GM12878 (cell line): ENCODE measurements at regions not wholly inside any gene's neighbourhood (a gene's known extent, or its start where the extent isn't known, plus 50 kb on each side); places are given as distances from the start of the nearest gene placed in this dataset.

Experiments
- ATAC-seq: fragments of 200-7000 bp; cut with Tn5 transposase; 3 replicates; pipeline ENCODE4 v1.9.1; 2020; ENCODE audit warnings: mild to moderate bottlenecking, moderate library complexity
- BruUV-seq: library from RNA; stranded (reverse); fragments of 400-500 nt; replicated peaks from 2 replicates; lab custom pipeline; 2021; lab: Mats Ljungman, UMichigan
- CTCF ChIA-PET: fragments of 300-600 bp; sonication (Branson Sonifier 250); formaldehyde crosslinking; extraction: SDS; loops from one replicate; lab custom pipeline; 2021; ENCODE audit warnings: inconsistent platforms; lab: Yijun Ruan, JAX
- POLR2A ChIA-PET: fragments of 350-600 bp; formaldehyde crosslinking; extraction: SDS; loops from one replicate; lab custom pipeline; 2021; ENCODE audit warnings: inconsistent platforms; lab: Charles Lee
- RAD21 ChIA-PET: fragments of 300-600 bp; sonication (Branson Sonifier 250); formaldehyde crosslinking; loops from one replicate; lab custom pipeline; 2023; ENCODE audit warnings: antibody characterized with exemption; ENCODE audit not compliant: unreplicated experiment; lab: Charles Lee
- SMC1A ChIA-PET: fragments of 300-600 bp; sonication (Branson Sonifier 250); formaldehyde crosslinking; loops from one replicate; lab custom pipeline; 2023; ENCODE audit not compliant: unreplicated experiment, uncharacterized antibody; lab: Charles Lee
- DNase-seq: peaks from one replicate; pipeline ENCODE4 v3.0.0-alpha.2; 2011; ENCODE audit warnings: low read depth, low spot score
- FAIRE-seq: peaks from 3 replicates; lab custom pipeline; 2011; peaks lifted over from hg19 to GRCh38; lab: Jason Lieb, UNC
- H2AFZ ChIP-seq: 2 replicates; pipeline ENCODE4 v1.6.0; 2011; ENCODE audit warnings: low read depth, low read length, control low read depth; ENCODE audit not compliant: control insufficient read depth
- H3K27ac ChIP-seq: 2 replicates; pipeline ENCODE4 v1.5.1; 2011; ENCODE audit warnings: control low read depth; ENCODE audit not compliant: control insufficient read depth, insufficient read depth
- H3K27me3 ChIP-seq, 2 experiments: replicated peaks in 1 of 2; 2 replicates each; pipeline versions ENCODE4 v1.6.0 to v1.6.1; 2011; ENCODE audit warnings: low read length in 1 of 2; ENCODE audit not compliant: control insufficient read depth in 2 of 2, insufficient read depth in 2 of 2
- H3K36me3 ChIP-seq, 2 experiments: 2 replicates each; pipeline ENCODE4 v1.5.1; 2011; ENCODE audit warnings: low read length in 1 of 2; ENCODE audit not compliant: control insufficient read depth in 2 of 2, insufficient read depth in 2 of 2
- H3K4me1 ChIP-seq: 2 replicates; pipeline ENCODE4 v1.6.1; 2011; ENCODE audit warnings: mild to moderate bottlenecking, low read length, moderate library complexity, mixed read lengths; ENCODE audit not compliant: control insufficient read depth, insufficient read depth
- H3K4me2 ChIP-seq: 2 replicates; pipeline ENCODE4 v1.6.0; 2011; ENCODE audit warnings: control low read depth; ENCODE audit not compliant: control insufficient read depth, insufficient read depth
- H3K4me3 ChIP-seq: fragments of 200-600 bp; sonication (generic); 2 replicates; pipeline ENCODE4 v1.5.1; 2016
- H3K79me2 ChIP-seq: 2 replicates; pipeline ENCODE4 v1.6.0; 2011; ENCODE audit warnings: low read length; ENCODE audit not compliant: control insufficient read depth, insufficient read depth
- H3K9ac ChIP-seq: 2 replicates; pipeline ENCODE4 v1.8.0; 2011; ENCODE audit warnings: low read length, control low read depth, mixed read lengths; ENCODE audit not compliant: control insufficient read depth, insufficient read depth
- H3K9me3 ChIP-seq: replicated peaks from 3 replicates; pipeline ENCODE4 v1.5.1; 2011; ENCODE audit warnings: mild to moderate bottlenecking, low read length; ENCODE audit not compliant: control insufficient read depth, insufficient read depth
- H4K20me1 ChIP-seq: 2 replicates; pipeline ENCODE4 v1.6.0; 2011; ENCODE audit not compliant: control insufficient read depth, insufficient read depth
- BRCA1 ChIP-seq: IDR thresholded peaks from 2 replicates; pipeline ENCODE4 v1.6.1; 2011; ENCODE audit warnings: low read depth, low read length, improper control_type of control experiment
- EGR1 ChIP-seq, 2 experiments: IDR thresholded peaks; 1 replicate in 1 of 2; 2 replicates in 1 of 2; pipeline ENCODE4 v1.6.1; 2011 to 2012; ENCODE audit warnings: low read depth in 2 of 2, low read length in 2 of 2, borderline replicate concordance in 1 of 2, mild to moderate bottlenecking in 1 of 2, moderate library complexity in 1 of 2
- HDAC6 ChIP-seq: fragments of 200-600 bp; sonication (generic); IDR thresholded peaks from one replicate; pipeline ENCODE4 v1.8.0; 2017; ENCODE audit warnings: antibody characterized with exemption; ENCODE audit not compliant: unreplicated experiment
- IKZF1 ChIP-seq: fragments of 450-650 bp; conservative IDR thresholded peaks from 2 replicates; pipeline ENCODE4 v1.6.1; 2017; ENCODE audit warnings: antibody characterized with exemption, mild to moderate bottlenecking
- IKZF2 ChIP-seq, 2 experiments: fragments of 450-650 bp; IDR thresholded peaks; 2 replicates each; pipeline ENCODE4 v1.6.1; 2017; ENCODE audit warnings: mild to moderate bottlenecking in 2 of 2, moderate library complexity in 2 of 2
- NR2C2 ChIP-seq: IDR thresholded peaks from 2 replicates; pipeline ENCODE4 v1.6.1; 2011; ENCODE audit warnings: borderline replicate concordance, low read depth; ENCODE audit not compliant: control insufficient read depth, insufficient read length
- NR2F1 ChIP-seq: fragments of 450-650 bp; conservative IDR thresholded peaks from 2 replicates; pipeline ENCODE4 v1.6.1; 2017; ENCODE audit warnings: mild to moderate bottlenecking
- SPI1 ChIP-seq: IDR thresholded peaks from 2 replicates; pipeline ENCODE4 v1.6.1; 2011; ENCODE audit warnings: low read depth, mild to moderate bottlenecking, low read length, moderate library complexity, borderline replicate concordance; ENCODE audit not compliant: insufficient read depth
- SUZ12 ChIP-seq: fragments of 200-600 bp; sonication (generic); IDR thresholded peaks from one replicate; pipeline ENCODE4 v1.6.1; 2018; ENCODE audit warnings: antibody characterized with exemption, mild to moderate bottlenecking; ENCODE audit not compliant: unreplicated experiment
- ZNF24 ChIP-seq: fragments of 450-650 bp; IDR thresholded peaks from 2 replicates; pipeline ENCODE4 v1.6.1; 2017; ENCODE audit warnings: antibody characterized with exemption, mild to moderate bottlenecking
- ZZZ3 ChIP-seq: IDR thresholded peaks from 2 replicates; pipeline ENCODE4 v1.6.1; 2011; ENCODE audit warnings: low read depth; ENCODE audit not compliant: control insufficient read depth, insufficient read length
- WGBS: methylation state at CpG from one replicate; pipeline ENCODE4 v1.1.6; 2016; ENCODE audit warnings: low lambda C conversion rate; ENCODE audit not compliant: insufficient replicate concordance, insufficient coverage; ENCODE audit errors: missing lambda C conversion rate; 5-methylcytosine and 5-hydroxymethylcytosine counted together
- in situ Hi-C: fragments of 300-500 bp; cut with MboI; formaldehyde crosslinking; loops from 9 replicates; pipeline ENCODE4 v1.14.3; 2018; ENCODE audit warnings: mixed read lengths
- intact Hi-C: fragments of 100-400 bp; cut with micrococcal nuclease; formaldehyde crosslinking; loops from one replicate; pipeline ENCODE4 v1.14.2; 2022; ENCODE audit not compliant: unreplicated experiment
- TF ChIP-seq, protein P1 (sequence below): IDR thresholded peaks from 2 replicates; pipeline ENCODE4 v1.6.1; 2012; ENCODE audit warnings: low read depth, low read length, improper control_type of control experiment
- TF ChIP-seq, protein P2 (sequence below): fragments of 450-650 bp; IDR thresholded peaks from 2 replicates; pipeline ENCODE4 v1.6.1; 2016; ENCODE audit warnings: mild to moderate bottlenecking

DNA sequence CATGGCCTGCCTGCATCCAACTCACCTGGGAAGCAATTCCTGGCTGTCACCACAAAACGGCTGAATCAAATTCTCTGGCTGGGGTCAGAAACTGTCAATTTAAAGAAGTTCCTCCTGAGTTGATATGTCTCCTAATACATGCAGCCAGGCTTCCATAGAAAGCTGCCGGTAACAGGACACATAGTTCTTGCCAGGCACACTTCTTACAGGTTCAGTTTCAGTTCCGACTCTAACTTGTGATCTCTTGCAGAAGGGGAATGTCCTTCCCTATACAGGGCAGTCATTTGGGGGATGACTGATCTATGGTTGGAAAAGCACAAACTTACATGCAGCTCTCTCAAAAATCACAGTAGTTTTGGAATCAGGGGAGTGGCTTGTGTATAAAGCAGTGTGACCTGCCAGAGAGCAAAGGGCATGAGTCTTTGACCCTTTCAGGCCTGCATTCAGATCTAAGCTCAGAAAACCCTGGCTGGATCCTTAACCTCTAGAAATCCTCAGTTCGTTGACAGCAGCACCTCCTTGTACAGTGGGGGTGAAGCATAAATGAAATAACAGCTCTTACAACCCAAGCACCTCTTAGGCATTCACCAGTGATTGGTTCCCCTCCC lies 195.6 kb downstream of the SCP2D1 start:
- Histone ChIP-seq H3K27ac (no peak overlapping the region), H3K4me3 (no peak overlapping the region), H2AFZ (no peak overlapping the region), H3K4me1 (no peaks in the 10 kb centered on the region), H3K79me2 (no peaks in the 10 kb centered on the region), H3K4me2 (no peak overlapping the region), H3K9me3 (no peaks in the 10 kb centered on the region), H3K27me3 (no peaks in the 10 kb centered on the region), H3K36me3 (no peaks in the 10 kb centered on the region), H4K20me1 (no peaks in the 10 kb centered on the region), H3K9ac (no peak overlapping the region)
- ChIA-PET POLR2A (no interaction called here), RAD21 (interaction anchor here (0.9 kb wide), 1 partner anchor 17 kb away, joined by 4 read pairs; no protein-coding TSS in a partner anchor), CTCF (interaction anchor here (0.6 to 1.0 kb wide), 4 partner anchors 15 to 1642 kb away, joined by 3 to 4 read pairs (median 4); no protein-coding TSS in a partner anchor), SMC1A (interaction anchor here (0.8 kb wide), 1 partner anchor 127 kb away, joined by 3 read pairs; no protein-coding TSS in a partner anchor)
- no peak for DNase-seq
- in situ Hi-C loops (no loop called here), intact Hi-C loops (no loop called here)
- FAIRE-seq: no peak
- 0% methylated on average over 4 of the region's 4 CpGs for WGBS
- TF ChIP-seq, protein P1, sequence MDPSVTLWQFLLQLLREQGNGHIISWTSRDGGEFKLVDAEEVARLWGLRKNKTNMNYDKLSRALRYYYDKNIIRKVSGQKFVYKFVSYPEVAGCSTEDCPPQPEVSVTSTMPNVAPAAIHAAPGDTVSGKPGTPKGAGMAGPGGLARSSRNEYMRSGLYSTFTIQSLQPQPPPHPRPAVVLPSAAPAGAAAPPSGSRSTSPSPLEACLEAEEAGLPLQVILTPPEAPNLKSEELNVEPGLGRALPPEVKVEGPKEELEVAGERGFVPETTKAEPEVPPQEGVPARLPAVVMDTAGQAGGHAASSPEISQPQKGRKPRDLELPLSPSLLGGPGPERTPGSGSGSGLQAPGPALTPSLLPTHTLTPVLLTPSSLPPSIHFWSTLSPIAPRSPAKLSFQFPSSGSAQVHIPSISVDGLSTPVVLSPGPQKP: no peak
- TF ChIP-seq, protein P2, sequence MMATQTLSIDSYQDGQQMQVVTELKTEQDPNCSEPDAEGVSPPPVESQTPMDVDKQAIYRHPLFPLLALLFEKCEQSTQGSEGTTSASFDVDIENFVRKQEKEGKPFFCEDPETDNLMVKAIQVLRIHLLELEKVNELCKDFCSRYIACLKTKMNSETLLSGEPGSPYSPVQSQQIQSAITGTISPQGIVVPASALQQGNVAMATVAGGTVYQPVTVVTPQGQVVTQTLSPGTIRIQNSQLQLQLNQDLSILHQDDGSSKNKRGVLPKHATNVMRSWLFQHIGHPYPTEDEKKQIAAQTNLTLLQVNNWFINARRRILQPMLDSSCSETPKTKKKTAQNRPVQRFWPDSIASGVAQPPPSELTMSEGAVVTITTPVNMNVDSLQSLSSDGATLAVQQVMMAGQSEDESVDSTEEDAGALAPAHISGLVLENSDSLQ: no peak
- TF ChIP-seq SUZ12 (no peak), IKZF2 (IDR thresholded peaks at IDR 0.05) (peak; percentile 14 to 25; a peak in 2 of 4 replicates), ZNF24 (no peak), EGR1 (IDR thresholded peaks at IDR 0.05; ENCODE audit: borderline replicate concordance in 1 of 2, low read depth in 2 of 2, low read length in 2 of 2) (no peak), BRCA1 (no peak), NR2F1 (0 out of 2 replicates have a peak, but pooled peaks have one; percentile 14), SPI1 (peak; percentile 78), IKZF1 (peak; percentile 19; the same call in 1 of the 2 replicates), ZZZ3 (no peak), HDAC6 (no peak), NR2C2 (no peak)
- ATAC-seq: peak; percentile 71
- BruUV-seq: no TSS peak
